SK-N-SH (cell line): ENCODE measurements at regions not wholly inside any gene's neighbourhood (a gene's known extent, or its start where the extent isn't known, plus 50 kb on each side); places are given as distances from the start of the nearest gene placed in this dataset.

Experiments used
- CTCF ChIP-seq: fragments of 200-600 bp; sonication (generic); IDR thresholded peaks from 2 replicates; pipeline ENCODE4 v1.6.1; 2017; ENCODE audit warnings: antibody characterized with exemption, mild to moderate bottlenecking, moderate library complexity
- FOSL2 ChIP-seq: IDR thresholded peaks from 2 replicates; pipeline ENCODE4 v1.4.0; 2012; ENCODE audit warnings: low read depth, mild to moderate bottlenecking, moderate library complexity, borderline replicate concordance
- MAX ChIP-seq: IDR thresholded peaks from 2 replicates; pipeline ENCODE4 v1.4.0; 2012; ENCODE audit warnings: low read depth
- NFIC ChIP-seq: IDR thresholded peaks from 2 replicates; pipeline ENCODE4 v1.4.0; 2012; ENCODE audit warnings: borderline replicate concordance
- TAF1 ChIP-seq: IDR thresholded peaks from 2 replicates; pipeline ENCODE4 v1.6.1; 2012; ENCODE audit warnings: low read depth, mild to moderate bottlenecking, low read length, moderate library complexity, borderline replicate concordance
- ZBTB33 ChIP-seq: IDR thresholded peaks from 2 replicates; pipeline ENCODE4 v1.4.0; 2012; ENCODE audit warnings: low read depth, borderline replicate concordance

- no peak for TF ChIP-seq CTCF
- no peak for TF ChIP-seq MAX
- no peak for TF ChIP-seq TAF1
- TF ChIP-seq ZBTB33, result no peak
- no peak for TF ChIP-seq NFIC
- no peak for TF ChIP-seq FOSL2
These were observed 255.1 kb upstream of the GPRIN3 start for GRCh38 chr4:89562746-89563145.
